ENCODE measurements at regions not wholly inside any gene's neighbourhood (a gene's known extent, or its start where the extent isn't known, plus 50 kb on each side); places are given as distances from the start of the nearest gene placed in this dataset.
"Not testable (repeated sequence)": the region's sequence is repeated elsewhere in the genome, so short reads cannot be mapped to it uniquely, and the experiment has no call there.

DNA sequence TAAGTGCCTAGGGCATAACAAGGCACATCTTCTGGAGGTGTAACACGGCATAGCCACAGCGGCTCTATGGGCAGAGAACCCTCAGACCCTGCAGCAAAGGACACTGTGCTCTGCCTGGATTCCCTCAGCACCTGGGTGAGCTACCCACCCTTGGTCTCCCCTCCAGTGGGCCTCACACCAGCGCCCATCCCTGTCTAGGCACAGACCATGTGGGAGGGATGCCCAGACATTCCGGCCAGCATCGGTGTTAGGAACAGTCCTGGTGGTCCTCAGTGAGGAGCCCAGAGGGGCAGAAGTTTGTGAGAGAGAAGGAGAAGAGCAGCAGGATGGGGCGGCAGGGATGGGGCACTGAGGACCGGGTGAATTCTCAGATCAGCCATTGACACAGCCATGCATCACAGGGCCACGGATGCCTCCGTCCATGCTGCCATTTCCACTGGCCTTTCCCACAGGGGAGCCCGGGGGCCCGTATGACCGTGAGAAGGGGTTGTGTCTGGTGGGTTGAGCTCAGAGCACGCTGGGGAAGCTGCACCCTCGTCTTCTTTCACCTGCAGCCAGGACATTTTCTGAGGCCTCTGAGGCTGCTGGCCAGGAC, 282.7 kb upstream of the SFSWAP start:
- Histone ChIP-seq H3K36me3 (ENCODE audit: insufficient read depth, low read length) (no peaks in the 10 kb centered on the region), H3K27ac (ENCODE audit: low read depth, low read length) (no peak overlapping the region), H4K20me1 (ENCODE audit: insufficient read depth, low read length) (no peaks in the 10 kb centered on the region), H3K9me3 (ENCODE audit: low read depth, low read length) (peaks cover 2% of the 10 kb centered on the region), H3K4me3 (ENCODE audit: insufficient read depth, low read length) (no peak overlapping the region), H3K4me1 (ENCODE audit: insufficient read depth, low read length) (no peaks in the 10 kb centered on the region), H3K4me2 (ENCODE audit: insufficient read depth, low read length) (no peak overlapping the region), H3K79me2 (ENCODE audit: insufficient read depth, low read length) (no peaks in the 10 kb centered on the region), H2AFZ (ENCODE audit: low read length) (no peak overlapping the region), H3K27me3 (ENCODE audit: insufficient read depth, low read length) (no peaks in the 10 kb centered on the region)
- TF ChIP-seq, protein P1, sequence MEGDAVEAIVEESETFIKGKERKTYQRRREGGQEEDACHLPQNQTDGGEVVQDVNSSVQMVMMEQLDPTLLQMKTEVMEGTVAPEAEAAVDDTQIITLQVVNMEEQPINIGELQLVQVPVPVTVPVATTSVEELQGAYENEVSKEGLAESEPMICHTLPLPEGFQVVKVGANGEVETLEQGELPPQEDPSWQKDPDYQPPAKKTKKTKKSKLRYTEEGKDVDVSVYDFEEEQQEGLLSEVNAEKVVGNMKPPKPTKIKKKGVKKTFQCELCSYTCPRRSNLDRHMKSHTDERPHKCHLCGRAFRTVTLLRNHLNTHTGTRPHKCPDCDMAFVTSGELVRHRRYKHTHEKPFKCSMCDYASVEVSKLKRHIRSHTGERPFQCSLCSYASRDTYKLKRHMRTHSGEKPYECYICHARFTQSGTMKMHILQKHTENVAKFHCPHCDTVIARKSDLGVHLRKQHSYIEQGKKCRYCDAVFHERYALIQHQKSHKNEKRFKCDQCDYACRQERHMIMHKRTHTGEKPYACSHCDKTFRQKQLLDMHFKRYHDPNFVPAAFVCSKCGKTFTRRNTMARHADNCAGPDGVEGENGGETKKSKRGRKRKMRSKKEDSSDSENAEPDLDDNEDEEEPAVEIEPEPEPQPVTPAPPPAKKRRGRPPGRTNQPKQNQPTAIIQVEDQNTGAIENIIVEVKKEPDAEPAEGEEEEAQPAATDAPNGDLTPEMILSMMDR (IDR thresholded peaks at IDR 0.05; ENCODE audit: extremely low read depth, low read depth, low read length) = no peak
- no peak for DNase-seq (ENCODE audit: insufficient read length, low spot score, missing footprints)

DNA sequence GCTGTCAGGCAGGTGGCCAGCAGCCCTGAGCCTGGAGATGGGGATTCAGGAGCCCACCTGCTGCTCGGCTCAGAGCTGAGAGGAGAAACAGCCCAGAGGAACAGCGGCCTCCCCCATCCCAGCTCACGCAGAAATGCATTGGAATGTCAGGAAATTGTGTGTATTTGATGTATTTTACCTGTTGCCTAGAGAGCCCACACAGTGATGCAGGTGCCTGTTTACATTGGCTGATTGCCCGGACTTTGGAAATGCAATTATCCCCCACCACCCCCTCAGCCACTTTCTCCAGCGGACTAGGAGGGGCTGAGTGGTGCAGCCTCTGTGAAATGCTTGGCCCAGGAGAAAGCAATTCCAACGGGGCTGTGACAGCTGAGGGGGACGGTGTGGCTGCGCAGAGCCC, 281.7 kb upstream of the SFSWAP start:
- not testable (repeated sequence) for H3K27ac ChIP-seq (ENCODE audit: low read depth, low read length); H3K4me3 ChIP-seq (ENCODE audit: insufficient read depth, low read length); H3K27me3 ChIP-seq (ENCODE audit: insufficient read depth, low read length); H4K20me1 ChIP-seq (ENCODE audit: insufficient read depth, low read length); H2AFZ ChIP-seq (ENCODE audit: low read length); H3K4me2 ChIP-seq (ENCODE audit: insufficient read depth, low read length); DNase-seq (ENCODE audit: insufficient read length, low spot score, missing footprints); H3K79me2 ChIP-seq (ENCODE audit: insufficient read depth, low read length); H3K9me3 ChIP-seq (ENCODE audit: low read depth, low read length); H3K36me3 ChIP-seq (ENCODE audit: insufficient read depth, low read length); H3K4me1 ChIP-seq (ENCODE audit: insufficient read depth, low read length)

DNA sequence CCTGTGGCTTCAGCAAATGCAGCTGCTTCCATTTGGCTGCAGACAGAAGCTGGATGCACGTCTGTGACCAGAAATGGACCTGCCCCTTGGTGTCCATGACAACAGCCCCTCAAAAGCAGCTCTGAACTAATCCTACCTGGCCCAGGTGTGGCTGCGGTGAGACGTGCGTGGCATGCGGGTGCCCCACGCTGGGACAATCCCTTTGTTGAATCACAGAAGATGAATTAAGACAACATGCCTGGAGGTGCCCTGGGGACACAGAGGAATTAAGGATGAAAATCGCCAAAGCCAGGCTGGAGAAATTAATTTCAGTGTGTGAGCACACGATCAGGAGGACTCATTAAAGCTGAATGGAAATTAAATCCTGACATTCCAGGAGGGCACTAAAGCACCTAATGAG, 281.2 kb upstream of the SFSWAP start:
- not testable (repeated sequence) for H4K20me1 ChIP-seq (ENCODE audit: insufficient read depth, low read length); H2AFZ ChIP-seq (ENCODE audit: low read length)

DNA sequence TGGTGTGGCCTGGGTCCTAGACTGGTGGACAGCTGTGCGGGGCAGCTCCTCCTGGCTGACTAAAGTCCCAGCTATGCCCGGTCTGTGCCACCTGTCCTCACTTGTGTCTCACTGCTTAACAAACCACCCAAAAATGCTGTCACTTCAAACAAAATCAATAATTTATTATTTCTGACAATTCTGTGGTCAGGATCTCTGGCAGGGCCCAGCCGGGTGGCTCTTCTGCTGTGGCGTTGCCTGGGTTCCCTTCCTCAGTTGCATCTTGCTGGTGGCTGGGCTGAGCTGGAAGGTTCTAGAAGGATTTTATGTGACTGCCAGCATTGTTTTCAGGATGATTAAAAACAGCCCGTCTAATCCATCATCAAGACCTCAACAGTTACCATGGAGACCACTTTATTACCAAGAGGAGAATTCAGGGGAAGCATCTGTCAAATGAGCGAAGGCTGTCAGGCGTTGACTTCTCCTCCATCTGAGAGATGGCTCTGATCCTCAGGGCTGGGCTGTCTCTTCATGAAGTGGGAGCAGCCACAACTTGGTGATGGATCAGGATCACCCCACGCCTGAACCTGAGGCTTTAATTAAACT, 280.6 kb upstream of the SFSWAP start:
- H3K4me3 ChIP-seq (ENCODE audit: insufficient read depth, low read length) = no peak overlapping the region
- no peaks in the 10 kb centered on the region for H3K36me3 ChIP-seq (ENCODE audit: insufficient read depth, low read length)
- H3K27me3 ChIP-seq (ENCODE audit: insufficient read depth, low read length) = no peaks in the 10 kb centered on the region
- H4K20me1 ChIP-seq (ENCODE audit: insufficient read depth, low read length) = no peaks in the 10 kb centered on the region
- no peaks in the 10 kb centered on the region for H3K9me3 ChIP-seq (ENCODE audit: low read depth, low read length)
- no peaks in the 10 kb centered on the region for H3K4me1 ChIP-seq (ENCODE audit: insufficient read depth, low read length)
- no peak overlapping the region for H3K27ac ChIP-seq (ENCODE audit: low read depth, low read length)
- no peak overlapping the region for H3K4me2 ChIP-seq (ENCODE audit: insufficient read depth, low read length)
- H2AFZ ChIP-seq (ENCODE audit: low read length) = no peak overlapping the region
- H3K79me2 ChIP-seq (ENCODE audit: insufficient read depth, low read length) = no peaks in the 10 kb centered on the region
- DNase-seq (ENCODE audit: insufficient read length, low spot score, missing footprints) = no peak
- TF ChIP-seq, protein P1 (IDR thresholded peaks at IDR 0.05; ENCODE audit: extremely low read depth, low read depth, low read length) = no peak

More for the DNA sequence above, 281.2 kb upstream of the SFSWAP start:
- H3K79me2 ChIP-seq (ENCODE audit: insufficient read depth, low read length); H3K4me3 ChIP-seq (ENCODE audit: insufficient read depth, low read length); H3K9me3 ChIP-seq (ENCODE audit: low read depth, low read length); H3K4me1 ChIP-seq (ENCODE audit: insufficient read depth, low read length); H3K27me3 ChIP-seq (ENCODE audit: insufficient read depth, low read length); H3K27ac ChIP-seq (ENCODE audit: low read depth, low read length); H3K36me3 ChIP-seq (ENCODE audit: insufficient read depth, low read length); DNase-seq (ENCODE audit: insufficient read length, low spot score, missing footprints); H3K4me2 ChIP-seq (ENCODE audit: insufficient read depth, low read length): not testable (repeated sequence)

DNA sequence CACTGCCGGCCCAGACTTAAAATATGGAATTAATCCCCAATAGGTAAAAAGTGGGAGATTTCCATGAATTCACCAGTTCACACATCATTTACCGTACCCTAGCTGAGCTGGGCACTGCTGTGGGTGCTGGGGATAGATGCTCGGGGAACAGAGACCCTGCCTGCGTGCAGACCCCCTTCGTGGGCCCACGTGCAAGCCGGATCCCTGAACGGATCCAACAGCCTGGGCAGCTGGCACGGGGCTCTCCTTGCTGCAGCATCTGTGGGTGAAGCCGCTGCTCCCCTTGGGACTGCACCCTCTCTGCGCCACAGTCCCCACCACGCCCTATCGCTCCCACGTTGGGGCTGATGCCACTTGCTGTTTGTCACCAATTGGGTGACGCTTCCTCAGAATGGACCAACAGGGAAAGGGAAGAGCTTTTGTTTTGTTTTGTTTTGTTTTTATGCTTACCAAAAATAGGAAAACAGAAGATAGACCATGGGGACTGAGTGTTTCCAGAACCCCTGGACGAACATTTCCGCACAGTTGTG, 279.7 kb upstream of the SFSWAP start:
- not testable (repeated sequence) for H3K27me3 ChIP-seq (ENCODE audit: insufficient read depth, low read length); H3K36me3 ChIP-seq (ENCODE audit: insufficient read depth, low read length); H2AFZ ChIP-seq (ENCODE audit: low read length); H3K4me1 ChIP-seq (ENCODE audit: insufficient read depth, low read length); H3K79me2 ChIP-seq (ENCODE audit: insufficient read depth, low read length); H4K20me1 ChIP-seq (ENCODE audit: insufficient read depth, low read length); H3K27ac ChIP-seq (ENCODE audit: low read depth, low read length); DNase-seq (ENCODE audit: insufficient read length, low spot score, missing footprints); H3K4me3 ChIP-seq (ENCODE audit: insufficient read depth, low read length); H3K4me2 ChIP-seq (ENCODE audit: insufficient read depth, low read length); H3K9me3 ChIP-seq (ENCODE audit: low read depth, low read length)

All from osteoblast (primary cell).